HL-60/S4 treated with retinoic acid at 250 ng/mL for 4 days and 3 days (cell line): ENCODE measurements at regions not wholly inside any gene's neighbourhood (a gene's known extent, or its start where the extent isn't known, plus 50 kb on each side); places are given as distances from the start of the nearest gene placed in this dataset.
"Not testable (repeated sequence)": the region's sequence is repeated elsewhere in the genome, so short reads cannot be mapped to it uniquely, and the experiment has no call there.

Experiments
- in situ Hi-C: fragments of 300-500 bp; cut with MboI; formaldehyde crosslinking; loops from 2 replicates; pipeline ENCODE4 v1.7.0; 2022; ENCODE audit warnings: low sequenced_read_pairs

DNA sequence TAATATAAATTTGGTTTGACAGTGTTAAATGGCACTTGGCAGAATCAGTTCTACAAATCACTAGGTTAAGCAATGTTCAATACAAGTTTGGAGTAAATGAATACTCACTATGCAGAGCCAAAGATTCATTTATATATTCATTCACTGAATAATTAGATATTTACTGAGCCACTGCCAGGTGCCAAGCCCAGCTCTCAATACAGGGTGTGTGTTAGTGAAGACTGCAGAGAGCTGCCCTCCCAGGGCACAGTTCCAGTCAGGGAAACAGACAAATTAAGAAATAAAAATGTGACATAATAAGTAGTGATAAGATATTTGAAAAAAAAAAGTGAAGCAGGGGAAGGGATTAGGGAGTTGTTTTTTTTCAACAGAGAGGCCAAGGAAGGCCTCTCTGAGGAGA lies 411.7 kb downstream of the KCNRG start:
- in situ Hi-C loops, result no loop called here

GRCh38 chr13:50427511-50427910 lies 412.3 kb downstream of the KCNRG start:
- in situ Hi-C loops, result not testable (repeated sequence)

GRCh38 chr13:50428183-50428877 lies 413.1 kb downstream of the KCNRG start:
- in situ Hi-C loops, result no loop called here

GRCh38 chr13:50435011-50435410 lies 408.5 kb downstream of the DLEU7 start:
- in situ Hi-C loops, result no loop called here

DNA sequence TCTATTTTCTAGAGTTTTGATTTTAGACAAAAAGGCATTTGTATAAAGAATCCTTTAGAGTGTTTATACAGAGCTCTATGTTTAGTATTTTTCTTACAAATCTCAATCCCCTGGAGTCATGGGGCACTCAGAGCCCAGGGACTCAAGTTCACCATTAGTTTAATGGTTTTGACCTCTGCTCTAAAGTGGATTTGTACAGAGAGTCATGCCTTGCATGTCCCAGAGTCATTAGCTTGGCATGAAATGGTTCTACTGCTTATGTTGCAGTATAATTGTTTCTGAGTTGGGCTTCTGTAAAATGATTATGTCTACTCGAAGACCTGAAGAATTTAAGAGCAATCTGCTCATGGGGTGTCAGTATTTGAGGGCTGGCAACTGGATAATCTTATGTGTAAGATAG lies 406.2 kb downstream of the DLEU7 start:
- in situ Hi-C loops, result no loop called here

DNA sequence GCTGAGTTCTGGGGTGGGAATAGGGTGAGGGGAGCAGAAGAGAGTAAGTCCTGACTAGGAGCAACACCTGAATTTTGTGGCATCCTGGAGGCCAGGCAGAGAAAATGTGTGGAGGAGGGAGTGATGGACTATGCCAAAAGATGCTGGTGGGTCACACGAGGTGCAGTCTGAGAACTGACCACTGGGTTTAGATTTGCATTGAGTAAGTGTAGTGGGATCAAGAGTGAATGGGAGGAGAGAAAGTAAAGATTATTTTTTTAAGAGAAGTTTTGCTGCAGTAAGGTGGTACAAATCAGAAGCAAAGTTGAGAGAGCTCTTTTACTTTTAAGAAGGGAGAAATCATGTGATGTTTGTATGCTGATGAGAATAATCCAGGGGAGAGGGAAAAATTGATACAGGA lies 405.1 kb downstream of the DLEU7 start:
- in situ Hi-C loops, result no loop called here

DNA sequence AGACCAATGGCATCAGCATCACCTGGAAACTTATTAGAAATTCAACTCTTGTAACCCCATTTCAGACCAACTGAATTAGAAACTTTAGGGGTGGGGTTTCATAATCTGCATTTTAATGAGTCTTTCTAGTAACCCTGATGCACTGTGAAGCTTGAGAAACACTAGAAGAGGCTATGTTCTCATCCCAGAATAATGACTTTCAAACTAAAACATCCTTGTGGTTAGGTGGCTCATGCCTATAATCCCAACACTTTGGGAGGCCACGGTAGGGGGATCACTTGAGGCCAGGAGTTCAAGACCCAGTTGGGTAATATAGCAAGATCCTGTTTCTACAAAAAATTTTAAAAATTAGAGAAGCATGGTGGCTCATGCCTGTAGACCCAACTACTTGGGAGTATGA lies 402.4 kb downstream of the DLEU7 start:
- in situ Hi-C loops, result no loop called here

GRCh38 chr13:50444726-50445125 lies 398.8 kb downstream of the DLEU7 start:
- in situ Hi-C loops, result no loop called here

GRCh38 chr13:50446611-50447010 lies 396.9 kb downstream of the DLEU7 start:
- in situ Hi-C loops, result no loop called here

- in situ Hi-C loops, result no loop called here
Observed at GRCh38 chr13:50448535-50448998, 394.9 kb downstream of the DLEU7 start.

DNA sequence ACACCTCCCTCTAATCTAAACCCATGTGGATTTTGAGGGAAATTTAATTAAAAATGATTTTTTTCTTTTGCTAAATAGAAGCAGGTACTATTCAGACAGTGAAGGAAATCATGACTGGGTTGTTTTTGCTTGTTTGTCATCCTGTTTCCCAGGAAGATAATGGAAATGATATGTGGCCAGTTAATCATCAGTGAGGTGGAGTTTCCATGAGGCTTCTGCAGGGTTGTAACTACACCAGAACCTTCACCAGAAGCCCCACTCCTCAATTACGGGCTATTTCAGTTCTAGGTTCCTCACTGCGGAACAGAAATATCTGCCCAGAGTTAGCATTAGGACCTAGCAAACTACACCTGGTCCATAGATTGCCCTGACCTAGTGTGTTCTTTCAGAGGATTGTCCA lies 394.0 kb downstream of the DLEU7 start:
- in situ Hi-C loops, result no loop called here

- in situ Hi-C loops, result no loop called here
Observed at GRCh38 chr13:50450279-50450678, 393.2 kb downstream of the DLEU7 start.

DNA sequence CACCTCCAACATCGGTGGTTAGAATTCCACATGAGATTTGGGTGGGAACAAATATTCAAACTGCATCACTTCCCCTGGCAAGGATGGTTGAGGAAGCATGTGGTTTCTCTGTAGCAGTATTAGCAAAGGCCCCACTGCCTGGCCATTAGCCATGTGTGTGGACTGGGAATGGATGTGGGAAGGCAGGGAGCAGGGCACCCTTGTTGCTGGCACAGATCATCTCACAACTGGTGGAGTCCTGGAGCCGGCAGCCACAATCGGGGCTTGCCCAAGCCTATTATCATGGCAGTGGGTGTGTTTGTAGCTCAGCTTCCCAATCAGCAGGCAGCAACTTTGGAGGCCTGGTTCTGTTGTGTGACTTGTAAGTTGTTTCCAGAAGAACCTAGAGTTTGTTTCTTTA lies 391.9 kb downstream of the DLEU7 start:
- in situ Hi-C loops, result no loop called here

- in situ Hi-C loops, result no loop called here
Observed at GRCh38 chr13:50452028-50452427, 391.5 kb downstream of the DLEU7 start.

DNA sequence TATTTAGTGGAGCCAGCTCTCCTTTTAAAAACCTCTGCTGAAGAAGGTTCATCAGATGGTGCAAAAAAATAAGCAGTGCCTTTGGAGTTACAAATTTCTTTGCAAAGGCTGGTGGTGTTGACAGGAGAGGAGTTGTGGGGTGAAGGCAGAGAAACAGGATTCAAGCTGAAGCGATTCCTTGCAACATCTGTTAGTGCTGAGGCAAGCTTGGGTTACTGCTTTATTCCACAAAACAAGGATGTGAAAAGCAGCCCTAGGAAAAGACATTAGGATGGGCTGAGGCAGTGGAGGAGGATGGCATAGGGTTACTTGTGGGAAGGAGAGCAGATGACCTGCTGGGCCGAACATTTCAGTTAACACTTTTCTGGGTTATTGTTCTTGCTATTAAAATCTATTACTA lies 390.7 kb downstream of the DLEU7 start:
- in situ Hi-C loops, result no loop called here

GRCh38 chr13:50453188-50453587 lies 390.3 kb downstream of the DLEU7 start:
- in situ Hi-C loops, result no loop called here

DNA sequence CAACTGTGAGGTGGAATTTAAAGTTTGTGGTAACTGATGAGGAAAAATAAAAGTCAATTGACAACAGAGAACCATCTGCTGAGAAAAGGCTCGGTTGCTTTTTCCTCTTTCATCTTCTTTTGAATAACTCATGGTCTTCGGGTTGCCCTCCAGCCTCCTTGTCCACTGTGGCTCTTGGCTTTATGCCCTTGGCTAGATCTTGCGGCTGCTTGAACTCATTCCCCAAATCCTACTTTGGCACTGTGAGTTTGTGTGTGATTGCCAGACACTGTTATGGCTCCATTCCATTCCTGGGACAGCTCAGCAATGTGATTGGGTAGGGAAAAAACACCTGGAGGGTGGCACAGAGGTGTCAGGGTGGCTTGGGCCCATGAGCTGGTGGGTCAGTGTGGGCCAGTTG lies 387.4 kb downstream of the DLEU7 start:
- in situ Hi-C loops, result no loop called here

DNA sequence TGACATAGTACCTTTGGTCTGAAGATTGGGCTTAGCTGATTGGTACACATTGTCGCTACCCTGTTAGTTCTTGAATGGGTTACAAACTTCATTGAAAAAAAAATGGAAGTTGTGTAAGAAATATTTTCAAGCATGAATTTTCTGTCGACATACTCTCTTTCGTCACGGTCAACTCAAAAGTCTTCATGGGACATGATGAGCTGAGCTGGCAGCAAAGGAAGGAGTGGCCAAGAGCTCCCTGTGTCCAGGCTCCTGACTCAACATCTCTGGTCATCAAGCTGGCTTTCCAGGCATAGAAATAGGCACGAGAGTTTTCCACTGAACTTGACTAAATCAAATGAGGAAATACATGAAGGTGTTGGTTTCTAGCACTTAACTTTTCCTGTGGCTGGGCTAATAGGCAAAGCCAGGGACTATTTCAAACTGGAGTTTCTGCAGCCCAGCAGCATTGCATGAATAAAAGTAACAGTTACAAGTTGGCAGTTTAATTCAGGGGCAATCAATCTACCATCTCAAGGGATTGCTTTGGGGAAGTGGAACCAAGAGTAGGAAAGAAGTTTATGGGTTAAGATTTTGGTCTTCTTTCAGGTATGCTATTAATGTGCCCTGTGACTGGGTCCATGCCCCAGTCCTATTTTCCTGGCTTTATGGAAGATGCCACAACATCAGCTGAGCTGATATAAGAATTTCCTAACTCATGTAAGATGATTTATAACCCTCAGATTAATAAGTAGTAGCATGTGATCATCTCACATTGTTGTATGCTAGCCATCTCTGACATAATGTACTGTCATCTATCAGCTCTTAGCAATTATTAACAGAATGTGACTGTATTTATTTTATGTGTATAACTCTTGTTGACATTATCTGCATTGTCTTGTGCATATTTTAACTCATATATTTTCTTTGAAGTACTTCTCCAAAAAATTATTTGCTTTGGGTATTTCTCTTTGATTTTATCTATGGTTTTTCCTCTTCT lies 385.8 kb downstream of the DLEU7 start:
- in situ Hi-C loops, result no loop called here

GRCh38 chr13:50459046-50459445 lies 384.4 kb downstream of the DLEU7 start:
- in situ Hi-C loops, result no loop called here

DNA sequence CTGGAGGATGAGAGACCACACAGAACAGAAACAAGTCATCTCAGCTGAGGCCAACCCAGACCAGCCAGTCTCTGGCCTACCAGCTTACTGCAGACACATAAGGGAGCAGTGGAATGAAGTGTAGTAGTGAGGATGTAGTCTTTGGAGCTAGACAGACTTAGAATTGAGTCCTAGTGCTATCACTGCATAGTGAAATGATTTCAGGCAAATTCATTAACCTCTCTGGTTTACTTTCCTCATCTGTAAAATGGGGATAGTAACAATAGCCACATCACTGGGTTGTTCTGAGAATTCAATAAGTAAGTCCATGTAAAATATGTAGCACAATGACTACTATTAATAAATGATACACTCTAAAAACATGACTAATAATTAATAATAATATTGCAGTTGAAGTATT lies 383.8 kb downstream of the DLEU7 start:
- in situ Hi-C loops, result no loop called here

DNA sequence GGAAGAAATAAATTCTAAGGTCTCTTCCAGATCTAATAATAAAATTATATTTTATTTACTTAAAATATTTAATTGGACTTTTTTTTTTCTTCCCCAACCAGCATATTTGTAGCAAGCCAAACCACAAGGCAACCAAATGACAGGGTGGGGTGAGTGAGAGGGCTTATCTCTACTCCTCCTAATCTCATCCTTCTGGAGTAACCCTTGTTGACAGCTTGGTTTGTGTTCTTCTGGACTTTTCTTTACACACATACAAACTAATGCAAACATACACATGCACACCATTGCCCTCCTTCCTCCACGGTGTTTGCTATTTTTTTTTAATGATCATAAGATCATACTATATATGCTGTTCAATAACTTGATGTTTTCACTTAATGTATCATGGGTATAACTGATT lies 383.1 kb downstream of the DLEU7 start:
- in situ Hi-C loops, result no loop called here

GRCh38 chr13:50461189-50461588 lies 382.3 kb downstream of the DLEU7 start:
- in situ Hi-C loops, result no loop called here
